Vagina (tissue), 2 donors: ENCODE measurements at regions not wholly inside any gene's neighbourhood (a gene's known extent, or its start where the extent isn't known, plus 50 kb on each side); places are given as distances from the start of the nearest gene placed in this dataset.

Source experiments
- POLR2A ChIP-seq, 2 donors: fragments of 450-650 bp; IDR thresholded peaks; one replicate each; pipeline ENCODE4 v1.6.1; 2017; ENCODE audit warnings: antibody characterized with exemption in 2 of 2, mild to moderate bottlenecking in 2 of 2, moderate library complexity in 2 of 2
- POLR2AphosphoS5 ChIP-seq, 2 donors: sonication (generic); formaldehyde crosslinking; IDR thresholded peaks; one replicate each; pipeline ENCODE4 v1.9.0; 2017; ENCODE audit warnings: antibody characterized with exemption in 2 of 2, mild to moderate bottlenecking in 2 of 2, low read depth in 1 of 2; ENCODE audit not compliant: insufficient read depth in 1 of 2
- TF ChIP-seq, protein P1 (sequence below), 3 experiments: fragments of 450-650 bp in 2 of 3; fragments of 200-600 bp in 1 of 3; sonication (generic) in 1 of 3; IDR thresholded peaks; one replicate each; pipeline ENCODE4 v1.5.1; 2017 to 2019; ENCODE audit warnings: antibody characterized with exemption in 3 of 3, mild to moderate bottlenecking in 2 of 3, moderate library complexity in 2 of 3

DNA sequence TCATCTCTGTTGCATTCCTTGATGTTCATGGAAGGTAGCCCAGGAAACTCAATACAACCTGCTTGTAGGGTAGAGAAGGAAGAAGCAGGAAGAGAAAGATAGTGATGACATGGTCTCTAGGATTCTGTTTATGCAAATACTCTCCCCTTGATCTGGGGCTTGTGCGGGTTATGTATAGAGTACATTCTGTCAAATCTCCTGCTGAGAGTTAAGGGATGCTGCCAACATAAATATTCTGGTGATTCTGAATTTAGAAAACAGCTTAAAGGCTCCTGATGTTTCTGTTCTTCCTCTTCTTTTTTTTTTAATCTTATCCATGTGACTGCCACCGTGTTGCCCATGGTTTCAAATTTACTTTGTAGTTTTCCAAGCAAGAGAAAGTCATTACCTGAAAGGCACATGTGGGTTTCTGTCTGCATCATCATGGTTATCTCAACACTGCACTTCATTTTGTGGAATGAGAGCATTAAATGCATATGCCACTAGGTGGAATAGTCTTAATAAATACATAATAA lies 150.6 kb downstream of the RPS12 start:
- no peak for TF ChIP-seq POLR2A (IDR thresholded peaks at IDR 0.05)
- TF ChIP-seq, protein P1, sequence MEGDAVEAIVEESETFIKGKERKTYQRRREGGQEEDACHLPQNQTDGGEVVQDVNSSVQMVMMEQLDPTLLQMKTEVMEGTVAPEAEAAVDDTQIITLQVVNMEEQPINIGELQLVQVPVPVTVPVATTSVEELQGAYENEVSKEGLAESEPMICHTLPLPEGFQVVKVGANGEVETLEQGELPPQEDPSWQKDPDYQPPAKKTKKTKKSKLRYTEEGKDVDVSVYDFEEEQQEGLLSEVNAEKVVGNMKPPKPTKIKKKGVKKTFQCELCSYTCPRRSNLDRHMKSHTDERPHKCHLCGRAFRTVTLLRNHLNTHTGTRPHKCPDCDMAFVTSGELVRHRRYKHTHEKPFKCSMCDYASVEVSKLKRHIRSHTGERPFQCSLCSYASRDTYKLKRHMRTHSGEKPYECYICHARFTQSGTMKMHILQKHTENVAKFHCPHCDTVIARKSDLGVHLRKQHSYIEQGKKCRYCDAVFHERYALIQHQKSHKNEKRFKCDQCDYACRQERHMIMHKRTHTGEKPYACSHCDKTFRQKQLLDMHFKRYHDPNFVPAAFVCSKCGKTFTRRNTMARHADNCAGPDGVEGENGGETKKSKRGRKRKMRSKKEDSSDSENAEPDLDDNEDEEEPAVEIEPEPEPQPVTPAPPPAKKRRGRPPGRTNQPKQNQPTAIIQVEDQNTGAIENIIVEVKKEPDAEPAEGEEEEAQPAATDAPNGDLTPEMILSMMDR (IDR thresholded peaks at IDR 0.05), result no peak
- no peak for TF ChIP-seq POLR2AphosphoS5 (IDR thresholded peaks at IDR 0.05; ENCODE audit: insufficient read depth in 1 of 2, low read depth in 1 of 2)
